PC-3 (cell line): ENCODE measurements at regions not wholly inside any gene's neighbourhood (a gene's known extent, or its start where the extent isn't known, plus 50 kb on each side); places are given as distances from the start of the nearest gene placed in this dataset.

Experiments
- EZH2phosphoT487 ChIP-seq: fragments of 300-600 bp; sonication (generic); IDR thresholded peaks from 2 replicates; pipeline ENCODE4 v1.6.1; 2018; ENCODE audit warnings: mild to moderate bottlenecking, antibody characterized with exemption, low read length, borderline replicate concordance
- TF ChIP-seq, protein P1 (sequence below): fragments of 300-600 bp; sonication (generic); conservative IDR thresholded peaks from 2 replicates; pipeline ENCODE4 v1.5.1; 2017; ENCODE audit warnings: antibody characterized with exemption, low read depth, mild to moderate bottlenecking, low read length

DNA sequence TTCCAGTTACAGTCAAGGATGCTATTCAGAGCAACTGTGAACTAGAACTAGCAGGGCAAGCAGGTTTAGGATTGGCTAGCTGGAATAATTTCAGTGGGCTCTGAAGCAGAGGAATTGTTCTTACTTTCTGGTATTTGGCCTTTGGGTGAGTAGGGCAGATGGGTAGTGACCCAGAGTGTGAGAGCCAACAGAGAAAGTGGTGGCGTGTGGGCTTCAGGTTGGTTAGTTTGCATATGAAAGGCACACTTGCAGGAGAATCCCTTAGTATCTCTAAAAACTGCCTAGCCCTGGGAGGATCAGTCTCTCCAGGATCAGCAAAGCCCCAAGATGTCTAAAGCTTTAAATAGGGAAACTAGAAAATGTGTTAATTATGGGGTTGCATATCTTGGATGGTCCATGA lies 67.6 kb upstream of the LRRC8B start:
- TF ChIP-seq, protein P1, sequence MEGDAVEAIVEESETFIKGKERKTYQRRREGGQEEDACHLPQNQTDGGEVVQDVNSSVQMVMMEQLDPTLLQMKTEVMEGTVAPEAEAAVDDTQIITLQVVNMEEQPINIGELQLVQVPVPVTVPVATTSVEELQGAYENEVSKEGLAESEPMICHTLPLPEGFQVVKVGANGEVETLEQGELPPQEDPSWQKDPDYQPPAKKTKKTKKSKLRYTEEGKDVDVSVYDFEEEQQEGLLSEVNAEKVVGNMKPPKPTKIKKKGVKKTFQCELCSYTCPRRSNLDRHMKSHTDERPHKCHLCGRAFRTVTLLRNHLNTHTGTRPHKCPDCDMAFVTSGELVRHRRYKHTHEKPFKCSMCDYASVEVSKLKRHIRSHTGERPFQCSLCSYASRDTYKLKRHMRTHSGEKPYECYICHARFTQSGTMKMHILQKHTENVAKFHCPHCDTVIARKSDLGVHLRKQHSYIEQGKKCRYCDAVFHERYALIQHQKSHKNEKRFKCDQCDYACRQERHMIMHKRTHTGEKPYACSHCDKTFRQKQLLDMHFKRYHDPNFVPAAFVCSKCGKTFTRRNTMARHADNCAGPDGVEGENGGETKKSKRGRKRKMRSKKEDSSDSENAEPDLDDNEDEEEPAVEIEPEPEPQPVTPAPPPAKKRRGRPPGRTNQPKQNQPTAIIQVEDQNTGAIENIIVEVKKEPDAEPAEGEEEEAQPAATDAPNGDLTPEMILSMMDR = no peak
- TF ChIP-seq EZH2phosphoT487 = no peak
